ENCODE measurements at regions not wholly inside any gene's neighbourhood (a gene's known extent, or its start where the extent isn't known, plus 50 kb on each side); places are given as distances from the start of the nearest gene placed in this dataset.
"Not testable (repeated sequence)": the region's sequence is repeated elsewhere in the genome, so short reads cannot be mapped to it uniquely, and the experiment has no call there.

GRCh38 chr12:33589576-33590114 lies 150.0 kb upstream of the SYT10 start:
- DNase-seq = no peak

GRCh38 chr12:33593753-33594152 lies 154.1 kb upstream of the SYT10 start:
- no peak for DNase-seq

GRCh38 chr12:33596061-33596460 lies 156.4 kb upstream of the SYT10 start:
- DNase-seq = no peak

GRCh38 chr12:33596814-33597213 lies 157.2 kb upstream of the SYT10 start:
- no peak for DNase-seq

- DNase-seq = no peak
Measured at GRCh38 chr12:33602515-33602914, 162.9 kb upstream of the SYT10 start.

- peak; percentile 50 for DNase-seq
Measured at GRCh38 chr12:33605757-33606156, 166.1 kb upstream of the SYT10 start.

GRCh38 chr12:33609910-33610309 lies 170.3 kb upstream of the SYT10 start:
- DNase-seq = no peak

GRCh38 chr12:33614630-33615029 lies 175.0 kb upstream of the SYT10 start:
- DNase-seq = no peak

GRCh38 chr12:33617218-33617617 lies 177.6 kb upstream of the SYT10 start:
- no peak for DNase-seq

- DNase-seq = no peak
Measured at GRCh38 chr12:33628087-33628486, 188.5 kb upstream of the SYT10 start.

- DNase-seq = peak; percentile 68
Measured at GRCh38 chr12:33634544-33634943, 194.9 kb upstream of the SYT10 start.

- DNase-seq = not testable (repeated sequence)
Measured at GRCh38 chr12:33636930-33637329, 197.3 kb upstream of the SYT10 start.

- DNase-seq = peak; percentile 42
Measured at GRCh38 chr12:33639975-33640374, 200.4 kb upstream of the SYT10 start.

- DNase-seq = no peak
Measured at GRCh38 chr12:33649992-33650391, 210.4 kb upstream of the SYT10 start.

- DNase-seq = no peak
Measured at GRCh38 chr12:33650832-33651231, 211.2 kb upstream of the SYT10 start.

GRCh38 chr12:33653362-33653761 lies 213.7 kb upstream of the SYT10 start:
- DNase-seq = no peak

- no peak for DNase-seq
Measured at GRCh38 chr12:33654313-33654712, 214.7 kb upstream of the SYT10 start.

GRCh38 chr12:33663000-33663654 lies 223.5 kb upstream of the SYT10 start:
- DNase-seq = no peak

- DNase-seq = no peak
Measured at GRCh38 chr12:33669349-33669748, 229.7 kb upstream of the SYT10 start.

GRCh38 chr12:33670284-33670683 lies 230.7 kb upstream of the SYT10 start:
- no peak for DNase-seq

- no peak for DNase-seq
Measured at GRCh38 chr12:33671676-33672075, 232.1 kb upstream of the SYT10 start.

GRCh38 chr12:33672836-33673577 lies 233.4 kb upstream of the SYT10 start:
- no peak for DNase-seq

- no peak for DNase-seq
Measured at GRCh38 chr12:33676866-33677265, 237.2 kb upstream of the SYT10 start.

- no peak for DNase-seq
Measured at GRCh38 chr12:33678221-33678964, 238.8 kb upstream of the SYT10 start.
